ENCODE measurements at regions not wholly inside any gene's neighbourhood (a gene's known extent, or its start where the extent isn't known, plus 50 kb on each side); places are given as distances from the start of the nearest gene placed in this dataset.
"Not testable (repeated sequence)": the region's sequence is repeated elsewhere in the genome, so short reads cannot be mapped to it uniquely, and the experiment has no call there.

GRCh38 chr15:81887188-81887587 lies 158.6 kb downstream of the MEX3B start:
- H3K36me3 ChIP-seq (ENCODE audit: control insufficient read depth, insufficient read depth, low read length); H3K27ac ChIP-seq (ENCODE audit: low read depth, low read length); H3K4me3 ChIP-seq (ENCODE audit: low read depth, low read length); H3K27me3 ChIP-seq (ENCODE audit: control insufficient read depth, insufficient read depth, low read length); H3K9ac ChIP-seq (ENCODE audit: low read length); H3K9me3 ChIP-seq (ENCODE audit: control insufficient read depth, insufficient read depth, low read depth, low read length): not testable (repeated sequence)
- peaks cover 10% of the 10 kb centered on the region; the same call in 1 of the 2 replicates for H3K4me1 ChIP-seq (ENCODE audit: control insufficient read depth, insufficient read depth, low read length)

- Histone ChIP-seq H3K27me3 (ENCODE audit: control insufficient read depth, insufficient read depth, low read length) (no peaks in the 10 kb centered on the region), H3K9ac (ENCODE audit: low read length) (no peak overlapping the region), H3K36me3 (ENCODE audit: control insufficient read depth, insufficient read depth, low read length) (no peaks in the 10 kb centered on the region), H3K9me3 (ENCODE audit: control insufficient read depth, insufficient read depth, low read depth, low read length) (no peaks in the 10 kb centered on the region), H3K4me3 (ENCODE audit: low read depth, low read length) (no peak overlapping the region), H3K4me1 (ENCODE audit: control insufficient read depth, insufficient read depth, low read length) (peaks cover 10% of the 10 kb centered on the region; the same call in 1 of the 2 replicates), H3K27ac (ENCODE audit: low read depth, low read length) (no peak overlapping the region)
Measured at GRCh38 chr15:81886591-81886990, 159.2 kb downstream of the MEX3B start.

- peaks cover 10% of the 10 kb centered on the region; the same call in 1 of the 2 replicates for H3K4me1 ChIP-seq (ENCODE audit: control insufficient read depth, insufficient read depth, low read length)
- H3K4me3 ChIP-seq (ENCODE audit: low read depth, low read length), result no peak overlapping the region
- H3K9me3 ChIP-seq (ENCODE audit: control insufficient read depth, insufficient read depth, low read depth, low read length), result no peaks in the 10 kb centered on the region
- no peaks in the 10 kb centered on the region for H3K36me3 ChIP-seq (ENCODE audit: control insufficient read depth, insufficient read depth, low read length)
- no peak overlapping the region for H3K9ac ChIP-seq (ENCODE audit: low read length)
- H3K27me3 ChIP-seq (ENCODE audit: control insufficient read depth, insufficient read depth, low read length), result no peaks in the 10 kb centered on the region
- no peak overlapping the region for H3K27ac ChIP-seq (ENCODE audit: low read depth, low read length)
Measured at GRCh38 chr15:81886080-81886479, 159.7 kb downstream of the MEX3B start.

GRCh38 chr15:81885135-81885534 lies 160.7 kb downstream of the MEX3B start:
- no peak overlapping the region for H3K9ac ChIP-seq (ENCODE audit: low read length)
- H3K27me3 ChIP-seq (ENCODE audit: control insufficient read depth, insufficient read depth, low read length), result no peaks in the 10 kb centered on the region
- peaks cover 10% of the 10 kb centered on the region; the same call in 1 of the 2 replicates for H3K4me1 ChIP-seq (ENCODE audit: control insufficient read depth, insufficient read depth, low read length)
- H3K27ac ChIP-seq (ENCODE audit: low read depth, low read length), result no peak overlapping the region
- H3K9me3 ChIP-seq (ENCODE audit: control insufficient read depth, insufficient read depth, low read depth, low read length), result no peaks in the 10 kb centered on the region
- no peaks in the 10 kb centered on the region for H3K36me3 ChIP-seq (ENCODE audit: control insufficient read depth, insufficient read depth, low read length)
- H3K4me3 ChIP-seq (ENCODE audit: low read depth, low read length), result no peak overlapping the region

- Histone ChIP-seq H3K4me3 (ENCODE audit: low read depth, low read length) (no peak overlapping the region), H3K27ac (ENCODE audit: low read depth, low read length) (no peak overlapping the region), H3K9ac (ENCODE audit: low read length) (no peak overlapping the region), H3K4me1 (ENCODE audit: control insufficient read depth, insufficient read depth, low read length) (0 out of 2 replicates have a peak, but pooled peaks cover 3% of the 10 kb centered on the region), H3K9me3 (ENCODE audit: control insufficient read depth, insufficient read depth, low read depth, low read length) (no peaks in the 10 kb centered on the region), H3K27me3 (ENCODE audit: control insufficient read depth, insufficient read depth, low read length) (no peaks in the 10 kb centered on the region), H3K36me3 (ENCODE audit: control insufficient read depth, insufficient read depth, low read length) (no peaks in the 10 kb centered on the region)
Measured at GRCh38 chr15:81882504-81882903, 163.3 kb downstream of the MEX3B start.

GRCh38 chr15:81880833-81881232 lies 165.0 kb downstream of the MEX3B start:
- Histone ChIP-seq H3K4me3 (ENCODE audit: low read depth, low read length) (no peak overlapping the region), H3K4me1 (ENCODE audit: control insufficient read depth, insufficient read depth, low read length) (0 out of 2 replicates have a peak, but pooled peaks cover 3% of the 10 kb centered on the region), H3K27me3 (ENCODE audit: control insufficient read depth, insufficient read depth, low read length) (no peaks in the 10 kb centered on the region), H3K36me3 (ENCODE audit: control insufficient read depth, insufficient read depth, low read length) (no peaks in the 10 kb centered on the region), H3K9me3 (ENCODE audit: control insufficient read depth, insufficient read depth, low read depth, low read length) (no peaks in the 10 kb centered on the region), H3K27ac (ENCODE audit: low read depth, low read length) (no peak overlapping the region), H3K9ac (ENCODE audit: low read length) (no peak overlapping the region)

GRCh38 chr15:81880314-81880713 lies 165.5 kb downstream of the MEX3B start:
- Histone ChIP-seq H3K4me3 (ENCODE audit: low read depth, low read length) (no peak overlapping the region), H3K9ac (ENCODE audit: low read length) (no peak overlapping the region), H3K36me3 (ENCODE audit: control insufficient read depth, insufficient read depth, low read length) (no peaks in the 10 kb centered on the region), H3K27me3 (ENCODE audit: control insufficient read depth, insufficient read depth, low read length) (no peaks in the 10 kb centered on the region), H3K9me3 (ENCODE audit: control insufficient read depth, insufficient read depth, low read depth, low read length) (no peaks in the 10 kb centered on the region), H3K27ac (ENCODE audit: low read depth, low read length) (no peak overlapping the region), H3K4me1 (ENCODE audit: control insufficient read depth, insufficient read depth, low read length) (0 out of 2 replicates have a peak, but pooled peaks cover 3% of the 10 kb centered on the region)

- not testable (repeated sequence) for H3K4me1 ChIP-seq (ENCODE audit: control insufficient read depth, insufficient read depth, low read length); H3K36me3 ChIP-seq (ENCODE audit: control insufficient read depth, insufficient read depth, low read length); H3K27ac ChIP-seq (ENCODE audit: low read depth, low read length); H3K9ac ChIP-seq (ENCODE audit: low read length); H3K27me3 ChIP-seq (ENCODE audit: control insufficient read depth, insufficient read depth, low read length); H3K9me3 ChIP-seq (ENCODE audit: control insufficient read depth, insufficient read depth, low read depth, low read length); H3K4me3 ChIP-seq (ENCODE audit: low read depth, low read length)
Measured at GRCh38 chr15:81875717-81876116, 170.1 kb downstream of the MEX3B start.

- H3K36me3 ChIP-seq (ENCODE audit: control insufficient read depth, insufficient read depth, low read length); H3K27me3 ChIP-seq (ENCODE audit: control insufficient read depth, insufficient read depth, low read length); H3K9me3 ChIP-seq (ENCODE audit: control insufficient read depth, insufficient read depth, low read depth, low read length); H3K4me1 ChIP-seq (ENCODE audit: control insufficient read depth, insufficient read depth, low read length): not testable (repeated sequence)
- peak overlapping the region; percentile 78 for H3K4me3 ChIP-seq (ENCODE audit: low read depth, low read length)
- H3K27ac ChIP-seq (ENCODE audit: low read depth, low read length), result peak overlapping the region; percentile 10; the same call in 1 of the 2 replicates
- peak overlapping the region; percentile 86 for H3K9ac ChIP-seq (ENCODE audit: low read length)
Measured at GRCh38 chr15:81870746-81871106, 175.1 kb downstream of the MEX3B start.

- H3K9ac ChIP-seq (ENCODE audit: low read length), result peak overlapping the region; percentile 86
- H3K9me3 ChIP-seq (ENCODE audit: control insufficient read depth, insufficient read depth, low read depth, low read length); H3K27me3 ChIP-seq (ENCODE audit: control insufficient read depth, insufficient read depth, low read length); H3K36me3 ChIP-seq (ENCODE audit: control insufficient read depth, insufficient read depth, low read length); H3K4me1 ChIP-seq (ENCODE audit: control insufficient read depth, insufficient read depth, low read length): not testable (repeated sequence)
- H3K4me3 ChIP-seq (ENCODE audit: low read depth, low read length), result peak overlapping the region; percentile 78
- H3K27ac ChIP-seq (ENCODE audit: low read depth, low read length), result peak overlapping the region; percentile 10; the same call in 1 of the 2 replicates
Measured at GRCh38 chr15:81870062-81870745, 175.6 kb downstream of the MEX3B start.

- H3K9ac ChIP-seq (ENCODE audit: low read length), result no peak overlapping the region
- peaks cover 5% of the 10 kb centered on the region; the same call in 1 of the 2 replicates for H3K4me1 ChIP-seq (ENCODE audit: control insufficient read depth, insufficient read depth, low read length)
- H3K4me3 ChIP-seq (ENCODE audit: low read depth, low read length), result peak overlapping the region; percentile 78; the same call in 1 of the 2 replicates
- H3K9me3 ChIP-seq (ENCODE audit: control insufficient read depth, insufficient read depth, low read depth, low read length), result no peaks in the 10 kb centered on the region; the same call in 1 of the 2 replicates
- H3K27ac ChIP-seq (ENCODE audit: low read depth, low read length), result no peak overlapping the region
- H3K27me3 ChIP-seq (ENCODE audit: control insufficient read depth, insufficient read depth, low read length), result no peaks in the 10 kb centered on the region
- 0 out of 2 replicates have a peak, but pooled peaks cover 8% of the 10 kb centered on the region for H3K36me3 ChIP-seq (ENCODE audit: control insufficient read depth, insufficient read depth, low read length)
Measured at GRCh38 chr15:81869161-81869954, 176.5 kb downstream of the MEX3B start.

All from HUES6 (cell line).